Breast epithelium (tissue), 4 donors: ENCODE measurements at regions not wholly inside any gene's neighbourhood (a gene's known extent, or its start where the extent isn't known, plus 50 kb on each side); places are given as distances from the start of the nearest gene placed in this dataset.

Experiments
- DNase-seq, 2 donors: peaks; one replicate each; pipeline ENCODE4 v3.0.0-alpha.2; 2019; ENCODE audit warnings: low spot score in 2 of 2
- H3K27ac ChIP-seq, 2 donors: fragments of 200-600 bp; sonication (generic) in 1 of 2; one replicate each; pipeline ENCODE4 v1.5.1; 2016 to 2019; ENCODE audit warnings: mild to moderate bottlenecking in 1 of 2
- H3K27me3 ChIP-seq, 2 donors: fragments of 200-600 bp; sonication (generic) in 1 of 2; one replicate each; pipeline versions ENCODE4 v1.5.1 to v1.6.0; 2017 to 2019; ENCODE audit warnings: control low read depth in 1 of 2, mild to moderate bottlenecking in 1 of 2
- H3K36me3 ChIP-seq: fragments of 200-600 bp; one replicate; pipeline ENCODE4 v1.5.1; 2019
- H3K4me1 ChIP-seq, 2 donors: fragments of 200-600 bp; sonication (generic); one replicate each; pipeline ENCODE4 v1.5.1; 2016 to 2019; ENCODE audit warnings: control low read depth in 1 of 2
- H3K4me3 ChIP-seq, 3 donors: fragments of 200-600 bp; sonication (generic); 1 replicate in 2 of 3; 2 replicates in 1 of 3; pipeline ENCODE4 v1.5.1; 2016 to 2019; ENCODE audit warnings: mild to moderate bottlenecking in 3 of 3, moderate library complexity in 2 of 3
- H3K9me3 ChIP-seq, 2 donors: fragments of 200-600 bp; sonication (generic) in 1 of 2; one replicate each; pipeline ENCODE4 v1.5.1; 2016 to 2019; ENCODE audit warnings: control low read depth in 1 of 2
- POLR2A ChIP-seq: fragments of 450-650 bp; IDR thresholded peaks from one replicate; pipeline ENCODE4 v1.6.1; 2016; ENCODE audit warnings: antibody characterized with exemption, mild to moderate bottlenecking, moderate library complexity
- POLR2AphosphoS5 ChIP-seq, 3 donors: sonication (generic); formaldehyde crosslinking; IDR thresholded peaks; one replicate each; pipeline ENCODE4 v1.6.1; 2017; ENCODE audit warnings: antibody characterized with exemption in 3 of 3
- intact Hi-C: fragments of 100-400 bp; cut with DNase I; formaldehyde crosslinking; loops from one replicate; pipeline ENCODE4 v1.15.1; 2023; ENCODE audit warnings: low total_unique reads
- TF ChIP-seq, protein P1 (sequence below), 3 donors: fragments of 450-650 bp; IDR thresholded peaks; one replicate each; pipeline ENCODE4 v1.5.1; 2016 to 2017; ENCODE audit warnings: antibody characterized with exemption in 3 of 3, mild to moderate bottlenecking in 3 of 3, moderate library complexity in 3 of 3

- TF ChIP-seq POLR2A (no peak), POLR2AphosphoS5 (IDR thresholded peaks at IDR 0.05) (no peak)
- TF ChIP-seq, protein P1, sequence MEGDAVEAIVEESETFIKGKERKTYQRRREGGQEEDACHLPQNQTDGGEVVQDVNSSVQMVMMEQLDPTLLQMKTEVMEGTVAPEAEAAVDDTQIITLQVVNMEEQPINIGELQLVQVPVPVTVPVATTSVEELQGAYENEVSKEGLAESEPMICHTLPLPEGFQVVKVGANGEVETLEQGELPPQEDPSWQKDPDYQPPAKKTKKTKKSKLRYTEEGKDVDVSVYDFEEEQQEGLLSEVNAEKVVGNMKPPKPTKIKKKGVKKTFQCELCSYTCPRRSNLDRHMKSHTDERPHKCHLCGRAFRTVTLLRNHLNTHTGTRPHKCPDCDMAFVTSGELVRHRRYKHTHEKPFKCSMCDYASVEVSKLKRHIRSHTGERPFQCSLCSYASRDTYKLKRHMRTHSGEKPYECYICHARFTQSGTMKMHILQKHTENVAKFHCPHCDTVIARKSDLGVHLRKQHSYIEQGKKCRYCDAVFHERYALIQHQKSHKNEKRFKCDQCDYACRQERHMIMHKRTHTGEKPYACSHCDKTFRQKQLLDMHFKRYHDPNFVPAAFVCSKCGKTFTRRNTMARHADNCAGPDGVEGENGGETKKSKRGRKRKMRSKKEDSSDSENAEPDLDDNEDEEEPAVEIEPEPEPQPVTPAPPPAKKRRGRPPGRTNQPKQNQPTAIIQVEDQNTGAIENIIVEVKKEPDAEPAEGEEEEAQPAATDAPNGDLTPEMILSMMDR (IDR thresholded peaks at IDR 0.05) = no peak
- no peak for DNase-seq
Measured at GRCh38 chr3:107962946-107963345, 127.9 kb downstream of the CD47 start.

GRCh38 chr3:107962037-107962436 is 128.8 kb downstream of the CD47 start:
- TF ChIP-seq POLR2A = no peak
- TF ChIP-seq, protein P1 (IDR thresholded peaks at IDR 0.05) = no peak
- no peak for TF ChIP-seq POLR2AphosphoS5 (IDR thresholded peaks at IDR 0.05)
- no peak overlapping the region for H3K4me3 ChIP-seq
- H3K36me3 ChIP-seq = no peaks in the 10 kb centered on the region
- peaks cover 0 to 5% of the 10 kb centered on the region in 2 donors for H3K4me1 ChIP-seq
- intact Hi-C loops = loop anchor here (5.0 kb wide), 1 partner anchor 270 kb away; no protein-coding TSS in a partner anchor
- H3K9me3 ChIP-seq = no peaks in the 10 kb centered on the region
- H3K27ac ChIP-seq = no peak overlapping the region
- DNase-seq = no peak
- H3K27me3 ChIP-seq = no peaks in the 10 kb centered on the region

More at GRCh38 chr3:107962946-107963345, 127.9 kb downstream of the CD47 start:
- Histone ChIP-seq H3K27ac (no peak overlapping the region), H3K36me3 (no peaks in the 10 kb centered on the region), H3K9me3 (no peaks in the 10 kb centered on the region), H3K4me1 (peaks cover 0 to 4% of the 10 kb centered on the region in 2 donors), H3K27me3 (no peaks in the 10 kb centered on the region), H3K4me3 (no peak overlapping the region)
- intact Hi-C loops = loop anchor here (5.0 kb wide), 1 partner anchor 269 kb away; no protein-coding TSS in a partner anchor

- H3K27ac ChIP-seq = no peak overlapping the region
- TF ChIP-seq POLR2A (no peak), POLR2AphosphoS5 (IDR thresholded peaks at IDR 0.05) (no peak)
- TF ChIP-seq, protein P1 (IDR thresholded peaks at IDR 0.05) = no peak
- no peaks in the 10 kb centered on the region for H3K36me3 ChIP-seq
- no peak overlapping the region for H3K4me3 ChIP-seq
- H3K4me1 ChIP-seq = peaks cover 0 to 5% of the 10 kb centered on the region in 2 donors
- H3K27me3 ChIP-seq = no peaks in the 10 kb centered on the region
- H3K9me3 ChIP-seq = no peaks in the 10 kb centered on the region
- intact Hi-C loops = loop anchor here (5.0 kb wide), 1 partner anchor 273 kb away; no protein-coding TSS in a partner anchor
- no peak for DNase-seq
Measured at GRCh38 chr3:107959550-107960154, 131.2 kb downstream of the CD47 start.

DNA sequence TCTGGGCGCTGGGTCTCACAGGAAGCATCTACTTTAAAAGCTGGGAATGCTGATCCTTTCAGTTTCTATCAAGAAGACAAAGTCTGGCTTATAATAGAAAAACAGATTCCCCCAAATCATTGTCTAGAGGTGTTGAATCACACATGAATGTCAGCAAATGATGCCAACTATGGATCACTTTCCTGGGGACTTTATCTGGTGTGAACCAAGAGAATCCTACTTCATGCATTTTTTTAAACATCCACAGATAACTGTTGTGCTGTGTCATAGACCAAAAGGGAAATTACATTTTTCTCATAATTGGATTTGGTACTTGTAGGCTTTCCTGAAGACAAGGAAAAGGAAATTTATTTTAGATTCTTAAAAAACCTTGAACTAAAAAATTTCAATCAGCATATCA is 132.7 kb downstream of the CD47 start:
- no peaks in the 10 kb centered on the region for H3K27me3 ChIP-seq
- no peak for TF ChIP-seq POLR2A
- no peak for TF ChIP-seq POLR2AphosphoS5 (IDR thresholded peaks at IDR 0.05)
- TF ChIP-seq, protein P1 (IDR thresholded peaks at IDR 0.05) = no peak
- no peaks in the 10 kb centered on the region for H3K9me3 ChIP-seq
- no peaks in the 10 kb centered on the region for H3K36me3 ChIP-seq
- peak overlapping the region in 2 of 3 donors; percentile 31 to 51 for H3K4me3 ChIP-seq
- peaks cover 0 to 5% of the 10 kb centered on the region in 2 donors for H3K4me1 ChIP-seq
- peak overlapping the region; percentile 73 to 83 for H3K27ac ChIP-seq
- no peak for DNase-seq
- intact Hi-C loops = no loop called here

- peak overlapping the region; percentile 14 to 51 (median 31) for H3K4me3 ChIP-seq
- peak in 1 of 2 donors; percentile 77 for DNase-seq
- H3K4me1 ChIP-seq = peaks cover 0 to 5% of the 10 kb centered on the region in 2 donors
- no peaks in the 10 kb centered on the region for H3K27me3 ChIP-seq
- no peaks in the 10 kb centered on the region for H3K36me3 ChIP-seq
- peak; percentile 16 to 74 (median 64) for TF ChIP-seq POLR2AphosphoS5 (IDR thresholded peaks at IDR 0.05)
- TF ChIP-seq, protein P1 (IDR thresholded peaks at IDR 0.05) = no peak
- intact Hi-C loops = no loop called here
- H3K9me3 ChIP-seq = no peaks in the 10 kb centered on the region
- H3K27ac ChIP-seq = peak overlapping the region; percentile 73 to 83
Measured at GRCh38 chr3:107956991-107957900, 133.6 kb downstream of the CD47 start.
